BLaER1 treated with 17β-estradiol and CSF1 and Interleukin-3, amounts not matched to agents 10 nM and 100 nM (cell line): ENCODE measurements at regions not wholly inside any gene's neighbourhood (a gene's known extent, or its start where the extent isn't known, plus 50 kb on each side); places are given as distances from the start of the nearest gene placed in this dataset.

ENCODE experiments used
- H3K27ac ChIP-seq, 11 experiments: shearing (Covaris generic); formaldehyde crosslinking; 2 replicates each; pipeline ENCODE4 v1.8.1; 2022
- H3K27me3 ChIP-seq, 11 experiments: shearing (Covaris generic); formaldehyde crosslinking; 2 replicates each; pipeline ENCODE4 v1.8.1; 2022
- H3K36me3 ChIP-seq, 11 experiments: shearing (Covaris generic); formaldehyde crosslinking; 2 replicates each; pipeline ENCODE4 v1.8.1; 2022
- H3K4me1 ChIP-seq, 10 experiments: shearing (Covaris generic); formaldehyde crosslinking; 2 replicates each; pipeline ENCODE4 v1.8.1; 2022
- H3K4me2 ChIP-seq, 11 experiments: shearing (Covaris generic); formaldehyde crosslinking; 2 replicates each; pipeline ENCODE4 v1.8.1; 2022
- H3K4me3 ChIP-seq, 10 experiments: shearing (Covaris generic); formaldehyde crosslinking; 2 replicates each; pipeline ENCODE4 v1.8.1; 2022
- H3K9ac ChIP-seq, 11 experiments: shearing (Covaris generic); formaldehyde crosslinking; 2 replicates each; pipeline ENCODE4 v1.8.1; 2022
- H3K9me3 ChIP-seq, 11 experiments: shearing (Covaris generic); formaldehyde crosslinking; replicated peaks in 1 of 11; 2 replicates each; pipeline ENCODE4 v1.8.1; 2022
- H4K20me1 ChIP-seq, 11 experiments: shearing (Covaris generic); formaldehyde crosslinking; 2 replicates each; pipeline ENCODE4 v1.8.1; 2022
- Cebpa-rat ChIP-seq, 11 experiments: shearing (Covaris generic); IDR thresholded peaks; 2 replicates each; pipeline ENCODE4 v1.8.1; 2022

DNA sequence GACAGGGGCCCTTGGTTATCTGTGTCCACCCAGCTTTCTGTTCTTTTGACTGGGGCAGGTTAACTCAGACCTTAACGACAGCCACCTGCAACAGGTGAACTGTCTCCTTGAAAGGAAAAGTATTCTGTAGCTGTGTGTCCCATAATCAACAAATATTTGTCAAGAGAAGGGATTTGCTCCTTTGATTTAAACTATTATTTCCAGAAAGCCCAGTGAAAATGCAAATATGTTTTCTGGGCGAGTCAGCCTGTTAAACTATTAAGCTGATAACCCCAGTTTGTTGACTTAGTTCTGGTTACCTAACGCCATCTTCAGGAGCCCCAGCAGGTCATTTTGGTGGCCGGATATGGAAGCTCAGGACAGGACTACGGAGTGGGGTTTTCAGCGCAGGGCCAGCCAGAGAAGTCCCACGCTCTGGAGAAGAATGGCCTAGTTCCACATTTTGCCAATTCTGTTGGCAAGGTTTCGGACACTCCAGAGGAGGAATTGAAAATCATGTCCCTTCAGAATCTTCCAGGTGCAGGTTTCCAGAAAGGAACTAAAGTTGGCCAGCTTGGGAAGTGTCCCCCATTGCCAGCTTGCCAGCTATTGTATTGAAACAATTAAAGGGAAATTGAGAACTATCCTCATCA is 54.5 kb downstream of the ADRA2A start:
- H3K4me1 ChIP-seq = peaks cover 0 to 24% (median 2%) of the 10 kb centered on the region in 10 experiments; a peak in 7 of 20 replicates
- H3K9ac ChIP-seq = no peak overlapping the region
- H3K36me3 ChIP-seq = no peaks in the 10 kb centered on the region
- no peaks in the 10 kb centered on the region for H4K20me1 ChIP-seq
- no peak for TF ChIP-seq Cebpa-rat (IDR thresholded peaks at IDR 0.05)
- no peak overlapping the region for H3K4me2 ChIP-seq
- no peaks in the 10 kb centered on the region for H3K27me3 ChIP-seq
- H3K9me3 ChIP-seq = peaks cover 0 to 8% (median 0%) of the 10 kb centered on the region in 11 experiments; a peak in 6 of 22 replicates
- no peak overlapping the region for H3K27ac ChIP-seq
- H3K4me3 ChIP-seq = no peak overlapping the region

DNA sequence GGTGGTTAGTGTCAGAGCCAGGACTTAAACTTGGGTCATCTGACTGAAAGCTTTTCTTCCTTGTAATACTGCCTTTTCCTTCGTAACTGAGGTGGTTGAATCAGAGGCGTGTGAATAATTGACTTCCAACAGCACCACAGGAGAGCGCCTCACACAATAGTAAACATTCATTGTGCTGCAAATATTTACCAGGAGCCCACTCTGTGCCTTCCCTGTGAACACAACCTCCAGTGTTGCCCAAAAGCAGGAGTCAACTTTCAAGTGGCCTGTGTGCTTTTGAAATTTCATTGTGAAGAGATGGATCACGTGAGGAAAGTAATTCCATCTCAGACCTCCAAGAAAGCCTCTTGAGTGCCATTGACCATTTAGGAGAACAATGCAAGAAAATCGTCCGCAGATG is 60.2 kb downstream of the ADRA2A start:
- no peaks in the 10 kb centered on the region for H3K27me3 ChIP-seq
- no peak overlapping the region for H3K4me3 ChIP-seq
- no peaks in the 10 kb centered on the region for H4K20me1 ChIP-seq
- H3K4me2 ChIP-seq = no peak overlapping the region
- H3K9me3 ChIP-seq = peaks cover 0 to 8% (median 0%) of the 10 kb centered on the region in 11 experiments; a peak in 6 of 22 replicates
- H3K27ac ChIP-seq = no peak overlapping the region
- H3K4me1 ChIP-seq = no peaks in the 10 kb centered on the region
- TF ChIP-seq Cebpa-rat (IDR thresholded peaks at IDR 0.05) = no peak
- H3K36me3 ChIP-seq = no peaks in the 10 kb centered on the region
- no peak overlapping the region for H3K9ac ChIP-seq

DNA sequence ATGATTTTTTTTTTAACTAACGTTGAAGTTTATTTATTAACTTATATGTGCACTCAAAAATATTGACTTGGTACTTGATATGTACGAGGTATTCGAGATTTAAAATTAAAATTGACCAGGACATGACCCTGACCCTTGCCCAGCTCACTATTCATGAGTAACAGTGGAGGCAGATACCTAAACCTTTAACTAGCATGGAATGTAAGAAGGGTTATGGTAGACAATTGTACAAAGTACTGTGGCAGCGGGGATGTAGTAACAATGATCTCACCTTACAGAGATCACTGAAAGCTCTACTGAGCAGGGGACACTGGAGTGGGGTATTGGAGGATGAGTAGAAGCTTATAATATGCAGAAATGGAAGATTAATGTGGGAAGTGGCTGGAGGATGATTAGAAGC is 60.8 kb downstream of the ADRA2A start:
- no peak overlapping the region for H3K4me2 ChIP-seq
- H3K36me3 ChIP-seq = no peaks in the 10 kb centered on the region
- no peaks in the 10 kb centered on the region for H3K27me3 ChIP-seq
- H3K9me3 ChIP-seq = peaks cover 0 to 8% (median 0%) of the 10 kb centered on the region in 11 experiments; a peak in 5 of 22 replicates
- no peaks in the 10 kb centered on the region for H3K4me1 ChIP-seq
- no peak overlapping the region for H3K4me3 ChIP-seq
- H3K27ac ChIP-seq = no peak overlapping the region
- no peak overlapping the region for H3K9ac ChIP-seq
- H4K20me1 ChIP-seq = no peaks in the 10 kb centered on the region
- no peak for TF ChIP-seq Cebpa-rat (IDR thresholded peaks at IDR 0.05)

DNA sequence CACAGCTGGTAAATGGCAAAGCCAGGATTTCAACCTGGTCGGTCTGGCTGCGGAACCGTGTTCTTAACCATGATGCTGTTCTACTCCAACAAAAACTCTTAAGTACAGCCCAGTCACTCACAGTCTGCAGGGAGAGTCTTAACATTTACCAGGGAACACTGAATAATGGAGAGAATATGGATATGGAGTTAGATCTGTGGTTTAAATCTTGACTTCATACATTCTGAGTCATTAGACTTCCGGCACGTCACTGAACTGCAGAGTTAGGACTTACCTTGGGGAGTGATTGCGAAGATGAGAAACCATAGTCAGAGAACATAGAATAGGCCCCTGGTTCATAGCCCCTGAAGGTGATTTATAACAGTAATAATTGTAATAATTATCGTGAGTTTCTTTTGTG is 61.7 kb downstream of the ADRA2A start:
- Histone ChIP-seq H3K4me3 (no peak overlapping the region), H3K27ac (no peak overlapping the region), H3K4me2 (no peak overlapping the region), H3K27me3 (no peaks in the 10 kb centered on the region), H3K9ac (no peak overlapping the region), H3K36me3 (no peaks in the 10 kb centered on the region), H4K20me1 (no peaks in the 10 kb centered on the region), H3K4me1 (no peaks in the 10 kb centered on the region), H3K9me3 (peaks cover 0 to 8% (median 0%) of the 10 kb centered on the region in 11 experiments; a peak in 3 of 22 replicates)
- no peak for TF ChIP-seq Cebpa-rat (IDR thresholded peaks at IDR 0.05)

DNA sequence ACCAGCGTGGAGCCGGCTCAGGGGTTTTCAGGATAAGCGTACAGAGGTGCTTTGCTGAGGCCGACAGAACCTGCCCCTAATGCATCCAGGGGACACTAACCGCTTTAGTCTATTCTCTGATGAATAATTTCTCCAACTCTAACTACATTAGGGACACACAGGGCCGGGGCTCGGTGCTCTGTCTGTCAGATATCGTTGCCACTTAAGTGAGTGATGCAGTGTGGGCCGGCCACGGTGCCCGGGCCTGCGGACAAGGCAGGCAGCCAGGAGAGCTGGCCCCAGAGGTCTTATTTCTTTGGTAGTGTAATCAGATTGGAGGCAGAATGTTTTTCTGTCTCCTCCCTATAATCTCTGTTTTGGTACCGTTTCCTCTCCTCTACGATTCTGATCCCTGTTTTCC is 62.7 kb downstream of the ADRA2A start:
- Histone ChIP-seq H3K4me2 (no peak overlapping the region), H3K4me1 (no peaks in the 10 kb centered on the region), H4K20me1 (no peaks in the 10 kb centered on the region), H3K27me3 (no peaks in the 10 kb centered on the region), H3K9me3 (peaks cover 0 to 8% (median 0%) of the 10 kb centered on the region in 11 experiments; a peak in 3 of 22 replicates), H3K9ac (no peak overlapping the region), H3K27ac (no peak overlapping the region), H3K36me3 (no peaks in the 10 kb centered on the region), H3K4me3 (no peak overlapping the region)
- TF ChIP-seq Cebpa-rat (IDR thresholded peaks at IDR 0.05) = no peak

DNA sequence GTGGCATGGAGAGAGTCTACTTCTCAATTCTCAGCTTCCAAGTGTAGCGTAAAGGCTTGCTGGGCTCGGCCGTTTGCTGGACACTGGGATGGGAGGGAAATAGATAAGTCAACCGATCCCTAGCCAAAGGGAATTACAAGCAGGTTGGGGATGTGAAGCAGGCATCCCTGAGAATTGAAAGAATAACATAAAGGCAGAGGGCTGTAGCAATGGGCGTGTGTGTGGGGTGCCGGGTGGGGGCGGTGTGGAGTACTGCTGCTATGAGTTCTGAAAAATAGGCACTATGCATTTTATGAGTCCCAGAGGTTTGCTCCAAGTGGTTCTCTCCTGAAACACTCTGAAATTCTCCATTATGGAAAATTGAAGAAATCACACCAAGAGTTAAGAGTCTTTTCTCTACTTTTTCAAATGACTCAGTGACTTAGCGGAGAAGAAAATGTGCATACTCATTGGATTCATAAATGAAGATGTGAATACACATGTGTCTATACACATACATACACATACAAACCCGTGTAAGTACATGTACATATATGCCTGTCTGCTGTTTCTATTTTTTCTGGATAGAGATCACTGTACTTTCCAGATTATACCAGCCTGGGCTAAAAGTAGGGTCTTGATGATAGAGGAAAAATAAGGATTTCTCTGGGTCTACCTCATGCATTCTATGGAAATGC is 65.4 kb downstream of the ADRA2A start:
- Histone ChIP-seq H3K27ac (no peak overlapping the region), H3K27me3 (no peaks in the 10 kb centered on the region), H4K20me1 (no peaks in the 10 kb centered on the region)

DNA sequence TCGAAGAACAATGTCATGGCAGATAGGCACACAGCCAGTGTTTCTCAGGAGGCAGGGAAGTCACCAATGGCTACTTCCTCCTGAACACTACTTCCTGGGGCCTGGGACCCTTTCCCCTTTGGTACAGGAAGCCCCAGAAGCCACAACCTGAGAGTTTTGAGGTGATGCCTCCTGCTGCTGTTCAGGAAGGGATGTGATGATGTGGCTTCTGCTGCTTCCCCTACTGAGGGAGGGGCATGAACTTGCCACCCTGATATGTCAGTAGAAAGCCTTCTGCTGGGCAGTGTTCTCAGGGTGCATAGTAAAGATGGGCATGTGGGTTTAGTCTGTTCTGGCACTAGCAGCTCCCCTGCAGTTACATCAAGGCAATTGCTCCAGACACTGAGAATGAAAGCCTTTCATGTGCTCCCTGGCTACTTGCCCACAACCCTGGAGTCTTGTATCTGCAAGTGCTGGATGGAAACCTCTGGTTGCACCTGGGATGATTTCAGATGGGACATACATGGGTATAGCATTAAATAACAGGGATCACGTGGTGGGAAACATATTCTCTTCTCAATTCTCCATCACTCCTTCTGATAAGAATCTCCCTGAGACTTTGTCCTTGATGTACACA is 69.3 kb downstream of the ADRA2A start:
- no peak for TF ChIP-seq Cebpa-rat (IDR thresholded peaks at IDR 0.05)
- Histone ChIP-seq H3K27me3 (no peaks in the 10 kb centered on the region), H3K4me2 (peak overlapping the region in 8 of 11 experiments; percentile 2 to 44 (median 32); a peak in 11 of 22 replicates), H3K4me1 (peaks cover 0 to 7% (median 6%) of the 10 kb centered on the region in 10 experiments; a peak in 10 of 20 replicates), H4K20me1 (no peaks in the 10 kb centered on the region), H3K36me3 (no peaks in the 10 kb centered on the region), H3K27ac (no peak overlapping the region), H3K9ac (no peak overlapping the region), H3K9me3 (no peaks in the 10 kb centered on the region), H3K4me3 (no peak overlapping the region)

More for the DNA sequence above, 65.4 kb downstream of the ADRA2A start:
- H3K9ac ChIP-seq = no peak overlapping the region
- no peak for TF ChIP-seq Cebpa-rat (IDR thresholded peaks at IDR 0.05)
- H3K9me3 ChIP-seq = no peaks in the 10 kb centered on the region
- H3K36me3 ChIP-seq = no peaks in the 10 kb centered on the region
- H3K4me3 ChIP-seq = no peak overlapping the region
- H3K4me1 ChIP-seq = peaks cover 0 to 7% (median 6%) of the 10 kb centered on the region in 10 experiments; a peak in 10 of 20 replicates
- H3K4me2 ChIP-seq = no peak overlapping the region

DNA sequence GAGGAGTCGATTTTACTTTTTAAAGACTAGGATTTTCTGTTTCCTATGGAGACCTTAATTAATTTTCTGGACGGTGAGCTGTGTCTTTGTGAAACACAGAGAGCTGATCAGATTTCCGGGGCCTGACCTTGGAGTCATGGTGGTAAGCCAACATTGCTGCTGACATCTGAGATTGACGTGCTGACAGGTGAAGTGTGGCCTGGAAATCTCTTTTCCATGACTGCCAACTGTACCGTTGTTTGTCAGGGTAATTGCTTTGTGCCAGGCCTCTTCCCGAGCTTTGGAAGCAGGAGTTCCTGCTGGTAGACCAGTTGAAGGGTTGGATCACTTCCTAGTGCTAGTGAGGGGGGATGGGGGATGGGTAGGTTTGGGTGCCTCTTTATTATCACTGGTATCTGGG is 71.2 kb downstream of the ADRA2A start:
- Histone ChIP-seq H3K27ac (no peak overlapping the region), H3K27me3 (no peaks in the 10 kb centered on the region), H3K9me3 (no peaks in the 10 kb centered on the region), H3K9ac (no peak overlapping the region), H3K4me1 (peaks cover 0 to 7% (median 6%) of the 10 kb centered on the region in 10 experiments; a peak in 10 of 20 replicates), H3K4me3 (no peak overlapping the region), H4K20me1 (no peaks in the 10 kb centered on the region), H3K36me3 (no peaks in the 10 kb centered on the region), H3K4me2 (no peak overlapping the region)
- TF ChIP-seq Cebpa-rat (IDR thresholded peaks at IDR 0.05) = no peak

DNA sequence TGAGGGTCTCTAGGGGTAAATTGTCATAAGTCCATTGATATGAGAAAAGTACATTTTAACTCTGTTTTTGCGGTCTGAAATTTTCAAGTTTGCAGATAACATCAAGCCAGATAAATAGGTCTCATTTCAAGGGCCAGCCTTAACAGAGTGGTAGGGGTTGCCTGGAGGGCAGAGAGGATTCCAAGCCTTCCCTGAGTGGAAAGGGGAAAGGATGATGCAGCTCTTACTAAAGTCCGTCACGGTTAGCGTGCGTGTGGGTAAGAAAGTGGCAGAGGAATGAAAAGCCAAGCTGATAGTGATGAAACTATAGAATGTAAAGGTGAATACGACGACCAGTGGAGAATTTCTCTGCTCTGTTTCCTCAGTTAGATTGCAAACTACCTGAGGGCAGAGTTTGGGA is 71.6 kb downstream of the ADRA2A start:
- H3K4me3 ChIP-seq = no peak overlapping the region
- no peak overlapping the region for H3K4me2 ChIP-seq
- no peak for TF ChIP-seq Cebpa-rat (IDR thresholded peaks at IDR 0.05)
- H3K27me3 ChIP-seq = no peaks in the 10 kb centered on the region
- H3K9me3 ChIP-seq = no peaks in the 10 kb centered on the region
- no peaks in the 10 kb centered on the region for H3K36me3 ChIP-seq
- no peak overlapping the region for H3K9ac ChIP-seq
- peaks cover 0 to 7% (median 6%) of the 10 kb centered on the region in 10 experiments; a peak in 10 of 20 replicates for H3K4me1 ChIP-seq
- no peak overlapping the region for H3K27ac ChIP-seq
- no peaks in the 10 kb centered on the region for H4K20me1 ChIP-seq
